ENCODE measurements at regions not wholly inside any gene's neighbourhood (a gene's known extent, or its start where the extent isn't known, plus 50 kb on each side); places are given as distances from the start of the nearest gene placed in this dataset.

GRCh38 chr7:68911754-68912153 is 686.5 kb upstream of the AUTS2 start:
- TF ChIP-seq CTCF (IDR thresholded peaks at IDR 0.05) (no peak), POLR2A (IDR thresholded peaks at IDR 0.05) (no peak)
